Panc1 (cell line): ENCODE measurements at regions not wholly inside any gene's neighbourhood (a gene's known extent, or its start where the extent isn't known, plus 50 kb on each side); places are given as distances from the start of the nearest gene placed in this dataset.

ENCODE experiments used
- POLR2AphosphoS5 ChIP-seq: IDR thresholded peaks from 2 replicates; pipeline ENCODE4 v1.6.1; 2012; ENCODE audit warnings: mild to moderate bottlenecking, low read depth, low read length, moderate library complexity
- TCF7L2 ChIP-seq: IDR thresholded peaks from 2 replicates; pipeline ENCODE4 v1.6.1; 2011; ENCODE audit warnings: mild to moderate bottlenecking, low read depth, low read length, inconsistent platforms
- TF ChIP-seq, protein P1 (sequence below): fragments of 450-650 bp; IDR thresholded peaks from 2 replicates; pipeline ENCODE4 v1.5.1; 2017; ENCODE audit warnings: mild to moderate bottlenecking

DNA sequence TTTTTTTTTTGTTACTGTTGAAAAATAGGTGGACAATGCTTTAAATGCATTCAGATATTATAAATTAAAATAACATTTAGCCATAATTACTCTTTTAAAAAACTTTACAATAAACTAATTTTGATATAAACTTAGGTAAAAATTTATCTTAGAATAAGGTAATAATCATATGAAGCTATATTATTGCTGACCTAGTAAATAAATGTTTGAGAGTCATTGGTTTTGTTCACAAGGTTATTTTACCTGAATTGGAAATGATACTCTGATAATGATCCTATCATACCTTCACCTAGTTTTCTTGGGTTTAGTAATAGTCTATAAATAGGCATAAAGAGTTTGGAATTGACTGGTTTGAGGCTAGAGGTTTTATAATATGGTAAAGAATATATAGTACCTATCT lies 1076.4 kb upstream of the CDH6 start:
- TF ChIP-seq, protein P1, sequence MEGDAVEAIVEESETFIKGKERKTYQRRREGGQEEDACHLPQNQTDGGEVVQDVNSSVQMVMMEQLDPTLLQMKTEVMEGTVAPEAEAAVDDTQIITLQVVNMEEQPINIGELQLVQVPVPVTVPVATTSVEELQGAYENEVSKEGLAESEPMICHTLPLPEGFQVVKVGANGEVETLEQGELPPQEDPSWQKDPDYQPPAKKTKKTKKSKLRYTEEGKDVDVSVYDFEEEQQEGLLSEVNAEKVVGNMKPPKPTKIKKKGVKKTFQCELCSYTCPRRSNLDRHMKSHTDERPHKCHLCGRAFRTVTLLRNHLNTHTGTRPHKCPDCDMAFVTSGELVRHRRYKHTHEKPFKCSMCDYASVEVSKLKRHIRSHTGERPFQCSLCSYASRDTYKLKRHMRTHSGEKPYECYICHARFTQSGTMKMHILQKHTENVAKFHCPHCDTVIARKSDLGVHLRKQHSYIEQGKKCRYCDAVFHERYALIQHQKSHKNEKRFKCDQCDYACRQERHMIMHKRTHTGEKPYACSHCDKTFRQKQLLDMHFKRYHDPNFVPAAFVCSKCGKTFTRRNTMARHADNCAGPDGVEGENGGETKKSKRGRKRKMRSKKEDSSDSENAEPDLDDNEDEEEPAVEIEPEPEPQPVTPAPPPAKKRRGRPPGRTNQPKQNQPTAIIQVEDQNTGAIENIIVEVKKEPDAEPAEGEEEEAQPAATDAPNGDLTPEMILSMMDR = no peak
- TF ChIP-seq TCF7L2 (no peak), POLR2AphosphoS5 (no peak)
